Gastrocnemius medialis (tissue), 4 donors: ENCODE measurements at regions not wholly inside any gene's neighbourhood (a gene's known extent, or its start where the extent isn't known, plus 50 kb on each side); places are given as distances from the start of the nearest gene placed in this dataset.

Experiments
- ATAC-seq, 2 donors: fragments of 150-250 bp; one replicate each; pipeline ENCODE4 v1.9.1; 2016
- DNase-seq, 2 donors: peaks; one replicate each; pipeline ENCODE4 v3.0.0-alpha.2; 2019
- H3K27ac ChIP-seq, 4 donors: fragments of 200-600 bp; sonication (generic); 1 replicate in 1 of 4; 2 replicates in 3 of 4; pipeline ENCODE4 v1.5.1; 2016 to 2018; ENCODE audit warnings: mild to moderate bottlenecking in 2 of 4, moderate library complexity in 1 of 4
- H3K27me3 ChIP-seq, 3 donors: fragments of 200-600 bp; sonication (generic) in 2 of 3; 1 replicate in 1 of 3; 2 replicates in 2 of 3; pipeline versions ENCODE4 v1.5.1 to v1.6.0; 2016 to 2019; ENCODE audit warnings: mild to moderate bottlenecking in 1 of 3, moderate library complexity in 1 of 3
- H3K36me3 ChIP-seq, 2 donors: fragments of 200-600 bp; sonication (generic) in 1 of 2; one replicate each; pipeline ENCODE4 v1.5.1; 2017 to 2018
- H3K4me1 ChIP-seq, 2 donors: fragments of 200-600 bp; sonication (generic) in 1 of 2; one replicate each; pipeline ENCODE4 v1.5.1; 2016 to 2017; ENCODE audit warnings: mild to moderate bottlenecking in 2 of 2
- H3K4me3 ChIP-seq, 4 donors: fragments of 200-600 bp; sonication (generic) in 3 of 4; 1 replicate in 1 of 4; 2 replicates in 3 of 4; pipeline ENCODE4 v1.5.1; 2016 to 2019; ENCODE audit warnings: mild to moderate bottlenecking in 2 of 4
- H3K9me3 ChIP-seq, 3 donors: fragments of 200-600 bp; sonication (generic) in 2 of 3; 1 replicate in 1 of 3; 2 replicates in 2 of 3; pipeline ENCODE4 v1.5.1; 2016 to 2019
- POLR2A ChIP-seq, 2 donors: fragments of 450-650 bp; IDR thresholded peaks; one replicate each; pipeline ENCODE4 v1.6.1; 2017; ENCODE audit warnings: antibody characterized with exemption in 2 of 2, mild to moderate bottlenecking in 2 of 2, moderate library complexity in 2 of 2
- in situ Hi-C, 4 donors: fragments of 200-750 bp; cut with MboI; loops; one replicate each; pipeline versions ENCODE4 v1.15.0 to v1.8.0; 2017; ENCODE audit warnings: low sequenced_read_pairs in 4 of 4
- intact Hi-C: fragments of 100-400 bp; cut with DNase I; formaldehyde crosslinking; loops from one replicate; pipeline ENCODE4 v1.15.1; 2023; ENCODE audit warnings: low total_unique reads
- TF ChIP-seq, protein P1 (sequence below), 5 experiments: fragments of 450-650 bp in 3 of 5; fragments of 200-600 bp in 2 of 5; sonication (generic) in 2 of 5; IDR thresholded peaks in 4 of 5; conservative IDR thresholded peaks in 1 of 5; 1 replicate in 4 of 5; 2 replicates in 1 of 5; pipeline ENCODE4 v1.5.1; 2016 to 2019; ENCODE audit warnings: antibody characterized with exemption in 5 of 5, mild to moderate bottlenecking in 3 of 5, moderate library complexity in 3 of 5

DNA sequence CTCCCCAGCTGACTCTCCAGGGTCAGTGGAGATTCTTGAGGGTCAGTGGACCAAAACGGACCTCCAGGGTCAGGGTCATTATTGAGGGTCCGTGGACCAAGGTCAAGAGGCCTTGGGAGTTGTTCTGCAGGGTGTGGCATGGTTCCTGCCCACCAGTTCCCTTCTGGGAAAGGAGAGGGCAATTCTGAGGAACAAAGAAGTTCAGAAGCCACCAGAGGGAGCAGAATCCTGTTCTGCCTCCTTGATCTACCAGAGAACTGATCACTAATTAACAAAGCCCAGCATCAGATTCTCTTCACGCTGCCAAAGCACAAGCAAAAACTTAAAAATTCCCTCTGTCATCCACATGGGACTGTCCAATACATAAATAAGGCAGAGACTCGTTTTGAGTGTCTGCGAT is 263.4 kb downstream of the DHX35 start:
- H3K36me3 ChIP-seq: no peaks in the 10 kb centered on the region
- in situ Hi-C loops: no loop called here
- ATAC-seq: no peak

DNA sequence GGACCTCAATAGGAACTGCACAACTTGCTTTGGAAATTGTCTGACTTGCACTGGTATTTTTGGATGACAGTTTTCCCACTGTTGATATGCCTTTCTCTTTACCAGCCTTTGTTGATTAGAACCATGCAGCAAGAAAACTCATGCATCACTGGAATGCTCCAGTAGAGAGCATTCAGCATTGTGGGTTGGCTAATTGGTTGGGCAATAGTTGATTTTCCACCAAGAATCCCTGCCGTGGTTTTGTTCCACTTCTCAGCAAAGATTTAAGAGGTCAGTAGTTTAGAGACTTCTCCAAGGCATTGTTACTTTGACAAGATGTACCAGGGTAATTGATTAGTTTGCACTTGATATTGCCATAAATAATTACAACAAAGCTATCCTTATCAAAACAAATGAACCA is 260.0 kb downstream of the DHX35 start:
- no peaks in the 10 kb centered on the region for H3K36me3 ChIP-seq
- intact Hi-C loops (no loop called here), in situ Hi-C loops (no loop called here)
- TF ChIP-seq, protein P1, sequence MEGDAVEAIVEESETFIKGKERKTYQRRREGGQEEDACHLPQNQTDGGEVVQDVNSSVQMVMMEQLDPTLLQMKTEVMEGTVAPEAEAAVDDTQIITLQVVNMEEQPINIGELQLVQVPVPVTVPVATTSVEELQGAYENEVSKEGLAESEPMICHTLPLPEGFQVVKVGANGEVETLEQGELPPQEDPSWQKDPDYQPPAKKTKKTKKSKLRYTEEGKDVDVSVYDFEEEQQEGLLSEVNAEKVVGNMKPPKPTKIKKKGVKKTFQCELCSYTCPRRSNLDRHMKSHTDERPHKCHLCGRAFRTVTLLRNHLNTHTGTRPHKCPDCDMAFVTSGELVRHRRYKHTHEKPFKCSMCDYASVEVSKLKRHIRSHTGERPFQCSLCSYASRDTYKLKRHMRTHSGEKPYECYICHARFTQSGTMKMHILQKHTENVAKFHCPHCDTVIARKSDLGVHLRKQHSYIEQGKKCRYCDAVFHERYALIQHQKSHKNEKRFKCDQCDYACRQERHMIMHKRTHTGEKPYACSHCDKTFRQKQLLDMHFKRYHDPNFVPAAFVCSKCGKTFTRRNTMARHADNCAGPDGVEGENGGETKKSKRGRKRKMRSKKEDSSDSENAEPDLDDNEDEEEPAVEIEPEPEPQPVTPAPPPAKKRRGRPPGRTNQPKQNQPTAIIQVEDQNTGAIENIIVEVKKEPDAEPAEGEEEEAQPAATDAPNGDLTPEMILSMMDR (IDR thresholded peaks at IDR 0.05 in 4 of 5, conservative IDR thresholded peaks at IDR 0.05 in 1 of 5): no peak
- no peak for TF ChIP-seq POLR2A (IDR thresholded peaks at IDR 0.05)
- no peak overlapping the region for H3K4me3 ChIP-seq
- H3K4me1 ChIP-seq: no peaks in the 10 kb centered on the region
- DNase-seq (no peak), ATAC-seq (no peak)
- H3K27me3 ChIP-seq: no peaks in the 10 kb centered on the region
- no peak overlapping the region for H3K27ac ChIP-seq
- no peaks in the 10 kb centered on the region for H3K9me3 ChIP-seq

More for the DNA sequence above, 263.4 kb downstream of the DHX35 start:
- Histone ChIP-seq H3K4me3 (no peak overlapping the region), H3K9me3 (no peaks in the 10 kb centered on the region), H3K4me1 (no peaks in the 10 kb centered on the region), H3K27ac (no peak overlapping the region), H3K27me3 (no peaks in the 10 kb centered on the region)
- intact Hi-C loops: no loop called here
- no peak for DNase-seq
- TF ChIP-seq, protein P1 (IDR thresholded peaks at IDR 0.05 in 4 of 5, conservative IDR thresholded peaks at IDR 0.05 in 1 of 5): no peak
- no peak for TF ChIP-seq POLR2A (IDR thresholded peaks at IDR 0.05)

DNA sequence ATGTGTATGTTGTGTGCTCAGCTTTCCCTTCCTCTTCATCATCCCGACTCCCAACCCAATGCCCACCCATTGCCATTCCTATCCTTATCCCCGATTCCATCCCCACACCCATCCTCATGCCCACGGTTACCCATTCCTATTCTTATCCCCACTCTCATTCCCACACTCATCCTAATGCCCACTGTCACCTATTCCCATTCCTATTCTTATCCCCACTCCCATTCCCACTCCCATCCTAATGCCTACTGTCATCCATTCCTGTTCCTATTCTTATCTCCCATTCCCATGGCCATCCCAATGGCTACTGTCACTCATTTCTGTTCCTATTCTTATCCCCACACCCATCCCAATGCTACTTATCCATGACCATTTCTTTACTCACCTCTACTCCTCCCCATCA is 254.1 kb downstream of the DHX35 start:
- H3K36me3 ChIP-seq: no peaks in the 10 kb centered on the region
- H3K4me3 ChIP-seq: no peak overlapping the region
- no peak overlapping the region for H3K27ac ChIP-seq
- H3K9me3 ChIP-seq: no peaks in the 10 kb centered on the region
- intact Hi-C loops: no loop called here
- ATAC-seq: no peak
- no peak for TF ChIP-seq POLR2A (IDR thresholded peaks at IDR 0.05)
- TF ChIP-seq, protein P1 (IDR thresholded peaks at IDR 0.05 in 4 of 5, conservative IDR thresholded peaks at IDR 0.05 in 1 of 5): no peak
- in situ Hi-C loops: no loop called here
- DNase-seq: no peak
- H3K4me1 ChIP-seq: no peaks in the 10 kb centered on the region
- H3K27me3 ChIP-seq: no peaks in the 10 kb centered on the region

DNA sequence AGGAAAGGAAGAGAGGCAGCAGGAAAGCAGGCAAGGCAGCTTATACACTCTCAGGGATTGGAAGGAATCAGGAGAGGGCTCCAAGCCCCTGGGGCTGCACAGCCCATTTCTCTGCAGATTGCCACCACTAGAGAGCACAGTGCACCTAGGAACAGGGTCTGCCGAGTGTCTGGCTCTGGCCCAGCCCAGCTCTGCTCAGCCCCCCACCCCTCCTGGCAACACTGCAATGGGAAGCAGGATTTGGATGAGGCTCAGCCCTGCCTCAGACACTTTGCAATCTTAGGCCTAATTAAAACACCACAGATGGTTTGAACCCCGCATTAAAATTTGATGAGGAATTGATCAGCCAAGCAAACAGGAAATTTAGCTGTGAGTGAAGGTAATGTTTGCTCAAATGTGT is 252.7 kb downstream of the DHX35 start:
- no peak for ATAC-seq
- intact Hi-C loops: no loop called here

More for the DNA sequence above, 252.7 kb downstream of the DHX35 start:
- in situ Hi-C loops: no loop called here
- H3K27ac ChIP-seq: no peak overlapping the region
- H3K4me3 ChIP-seq: no peak overlapping the region
- H3K9me3 ChIP-seq: no peaks in the 10 kb centered on the region
- DNase-seq: no peak
- H3K36me3 ChIP-seq: no peaks in the 10 kb centered on the region
- H3K27me3 ChIP-seq: no peaks in the 10 kb centered on the region
- no peaks in the 10 kb centered on the region for H3K4me1 ChIP-seq
- TF ChIP-seq POLR2A (IDR thresholded peaks at IDR 0.05): no peak
- TF ChIP-seq, protein P1 (IDR thresholded peaks at IDR 0.05 in 4 of 5, conservative IDR thresholded peaks at IDR 0.05 in 1 of 5): no peak
